K562 (cell line): ENCODE measurements at regions not wholly inside any gene's neighbourhood (a gene's known extent, or its start where the extent isn't known, plus 50 kb on each side); places are given as distances from the start of the nearest gene placed in this dataset.
A peak's percentile ranks its signal among the peaks of the same experiment; 100 is the strongest.

Experiments used
- ATAC-seq: fragments of 200-7000 bp; cut with Tn5 transposase; 3 replicates; pipeline ENCODE4 v1.9.1; 2020; ENCODE audit warnings: moderate library complexity
- BruUV-seq: library from RNA; stranded (reverse); fragments of 400-500 nt; replicated peaks from 2 replicates; lab custom pipeline; 2021; lab: Mats Ljungman, UMichigan
- CTCF ChIA-PET: fragments of 300-600 bp; formaldehyde crosslinking; extraction: SDS; loops from one replicate; lab custom pipeline; 2021; ENCODE audit warnings: low intra/inter-chr PET ratio; lab: Yijun Ruan, JAX
- POLR2A ChIA-PET: fragments of 300-600, 350-650 bp; sonication (Branson Sonifier 250); formaldehyde crosslinking; extraction: SDS; loops from one replicate; lab custom pipeline; 2021; ENCODE audit warnings: antibody characterized with exemption, inconsistent platforms; lab: Yijun Ruan, JAX
- DNase-seq, 4 experiments: peaks; one replicate each; pipeline versions ENCODE4 v3.0.0 to v3.0.0-alpha.2; 2011 to 2018; ENCODE audit warnings: low spot score in 3 of 4, mixed read lengths in 3 of 4; ENCODE audit errors: extremely low read depth in 1 of 4
- FAIRE-seq: peaks from 2 replicates; lab custom pipeline; 2011; peaks lifted over from hg19 to GRCh38; lab: Jason Lieb, UNC
- H2AFZ ChIP-seq: 2 replicates; pipeline ENCODE4 v1.6.0; 2011; ENCODE audit warnings: low read depth, low read length, control low read depth, inconsistent platforms
- H3K27ac ChIP-seq: fragments of 200-600 bp; 3 replicates; pipeline ENCODE4 v1.8.0; 2011; ENCODE audit warnings: low read depth, mild to moderate bottlenecking, control low read depth, inconsistent platforms, low read length, moderate library complexity, mixed read lengths; ENCODE audit errors: extremely low read depth
- H3K27me3 ChIP-seq, 2 experiments: fragments of 300-600 bp in 1 of 2; 2 replicates in 1 of 2; 3 replicates in 1 of 2; pipeline versions ENCODE4 v1.6.0 to v1.8.0; 2011; ENCODE audit warnings: inconsistent platforms in 2 of 2, low read length in 2 of 2, mild to moderate bottlenecking in 1 of 2, mixed read lengths in 1 of 2, moderate library complexity in 1 of 2; ENCODE audit not compliant: control insufficient read depth in 2 of 2, insufficient read depth in 2 of 2
- H3K36me3 ChIP-seq: fragments of 300-600 bp; 3 replicates; pipeline ENCODE4 v1.8.0; 2011; ENCODE audit warnings: mild to moderate bottlenecking, low read length, inconsistent platforms; ENCODE audit not compliant: control insufficient read depth, insufficient read depth
- H3K4me1 ChIP-seq, 2 experiments: fragments of 200-600 bp in 1 of 2; replicated peaks in 1 of 2; 2 replicates in 1 of 2; 3 replicates in 1 of 2; pipeline versions ENCODE4 v1.5.1 to v1.8.0; 2011; ENCODE audit warnings: inconsistent platforms in 2 of 2, low read length in 2 of 2, mild to moderate bottlenecking in 1 of 2, mixed read lengths in 1 of 2, moderate library complexity in 1 of 2; ENCODE audit not compliant: control insufficient read depth in 2 of 2, insufficient read depth in 2 of 2
- H3K4me2 ChIP-seq: 2 replicates; pipeline ENCODE4 v1.6.1; 2011; ENCODE audit warnings: low read length, control low read depth, inconsistent platforms, mixed read lengths; ENCODE audit not compliant: insufficient read depth
- H3K4me3 ChIP-seq: fragments of 200-600 bp; sonication (generic), shearing (Covaris generic); 2 replicates; pipeline ENCODE4 v1.5.1; 2016; ENCODE audit warnings: control low read depth, inconsistent platforms
- H3K79me2 ChIP-seq: fragments of 200-600 bp; 3 replicates; pipeline ENCODE4 v1.8.0; 2011; ENCODE audit warnings: low read length, inconsistent platforms; ENCODE audit not compliant: control insufficient read depth, insufficient read depth
- H3K9ac ChIP-seq, 2 experiments: 2 replicates each; pipeline versions ENCODE4 v1.6.0 to v1.6.1; 2011; ENCODE audit warnings: low read depth in 2 of 2, low read length in 2 of 2, control low read depth in 1 of 2, inconsistent platforms in 1 of 2, mild to moderate bottlenecking in 1 of 2, mixed read lengths in 1 of 2; ENCODE audit not compliant: insufficient read depth in 1 of 2
- H3K9me1 ChIP-seq: one replicate; pipeline ENCODE4 v1.6.0; 2011; ENCODE audit warnings: inconsistent platforms, mild to moderate bottlenecking, low read length, moderate library complexity; ENCODE audit not compliant: control insufficient read depth, insufficient read depth
- H3K9me3 ChIP-seq: replicated peaks from 2 replicates; pipeline ENCODE4 v1.5.1; 2011; ENCODE audit warnings: low read depth, low read length, inconsistent platforms; ENCODE audit not compliant: control insufficient read depth, insufficient read depth
- H4K20me1 ChIP-seq: replicated peaks from 2 replicates; pipeline ENCODE4 v1.6.1; 2011; ENCODE audit warnings: low read length, inconsistent platforms, mixed read lengths; ENCODE audit not compliant: control insufficient read depth, insufficient read depth
- C11orf30 ChIP-seq: fragments of 450-650 bp; IDR thresholded peaks from 2 replicates; pipeline ENCODE4 v1.6.1; 2016; ENCODE audit warnings: low read depth, mild to moderate bottlenecking
- MAFF ChIP-seq: IDR thresholded peaks from 2 replicates; pipeline ENCODE4 v1.6.1; 2012; ENCODE audit warnings: low read length, improper control_type of control experiment
- MAFG ChIP-seq: fragments of 450-650 bp; conservative IDR thresholded peaks from 2 replicates; pipeline ENCODE4 v1.6.1; 2016; ENCODE audit warnings: missing genetic modification characterization, missing compliant biosample characterization
- TCF7 ChIP-seq: sonication (generic); IDR thresholded peaks from 2 replicates; pipeline ENCODE4 v1.6.1; 2016; ENCODE audit warnings: antibody characterized with exemption, borderline replicate concordance
- ZNF316 ChIP-seq: fragments of 450-650 bp; IDR thresholded peaks from 2 replicates; pipeline ENCODE4 v1.6.1; 2016
- WGBS: fragments of 100-300 bp; shearing (Covaris generic); methylation state at CpG from one replicate; pipeline ENCODE4 v1.1.6; 2016; ENCODE audit warnings: low coverage, mixed read lengths; ENCODE audit not compliant: insufficient coverage; ENCODE audit errors: missing lambda C conversion rate; 5-methylcytosine and 5-hydroxymethylcytosine counted together
- in situ Hi-C: fragments of 300-500 bp; cut with MboI; formaldehyde crosslinking; loops from 4 replicates; pipeline ENCODE4 v1.15.0; 2018; ENCODE audit warnings: inconsistent platforms, mixed read lengths
- intact Hi-C: fragments of 100-400 bp; cut with micrococcal nuclease; formaldehyde crosslinking; loops from 2 replicates; pipeline ENCODE4 v1.14.2; 2022

DNA sequence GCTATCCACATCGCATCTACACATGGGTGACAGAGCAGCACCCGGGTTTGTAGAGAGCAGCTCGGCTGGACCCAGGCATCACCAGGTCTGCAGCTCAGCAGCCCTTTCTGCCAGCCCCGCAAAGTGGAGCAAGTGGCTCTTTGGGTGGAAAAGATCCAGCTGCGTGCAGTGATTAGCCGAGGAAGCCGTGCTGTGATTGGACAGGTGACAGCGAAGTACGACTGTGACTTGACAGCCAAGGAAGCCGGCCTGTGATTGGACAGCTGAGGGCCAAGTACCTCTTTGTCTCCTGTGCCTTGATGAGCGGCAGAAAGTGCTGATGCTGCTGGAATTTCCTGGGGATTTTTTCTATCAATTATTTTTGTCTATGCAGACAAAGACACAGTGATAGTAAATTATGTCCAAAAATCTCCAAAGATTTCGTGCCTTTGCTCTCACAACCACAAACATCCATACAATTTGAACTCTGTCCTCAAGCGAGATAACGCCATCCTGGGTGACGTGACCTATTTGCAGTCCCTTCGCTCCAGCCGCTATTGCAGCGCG, 62.3 kb upstream of the GPR31 start:
- Histone ChIP-seq H2AFZ (no peak overlapping the region), H3K4me2 (no peak overlapping the region), H3K4me3 (no peak overlapping the region), H3K9me1 (no peaks in the 10 kb centered on the region), H3K9me3 (no peaks in the 10 kb centered on the region), H3K27ac (no peak overlapping the region), H3K27me3 (peaks cover 14 to 20% of the 10 kb centered on the region in 2 experiments; a peak in 3 of 5 replicates), H3K9ac (no peak overlapping the region), H3K36me3 (no peaks in the 10 kb centered on the region), H3K4me1 (no peaks in the 10 kb centered on the region), H3K79me2 (no peaks in the 10 kb centered on the region), H4K20me1 (no peaks in the 10 kb centered on the region)
- in situ Hi-C loops: loop anchor here (5.0 kb wide), 1 partner anchor 62 kb away; no protein-coding TSS in a partner anchor
- ATAC-seq (no peak), FAIRE-seq (peak; percentile 6), DNase-seq (no peak)
- no TSS peak for BruUV-seq
- ChIA-PET POLR2A (no interaction called here), CTCF (no interaction called here)
- TF ChIP-seq C11orf30 (peak; percentile 48), TCF7 (no peak), MAFF (0 out of 2 replicates have a peak, but pooled peaks have one; percentile 21), MAFG (tag) (peak; percentile 59; the same call in 1 of the 2 replicates), ZNF316 (peak; percentile 65)
- intact Hi-C loops: no loop called here
- WGBS: 3% methylated on average over 15 of the region's 19 CpGs
